Peyer's patch (tissue), 4 donors: ENCODE measurements at regions not wholly inside any gene's neighbourhood (a gene's known extent, or its start where the extent isn't known, plus 50 kb on each side); places are given as distances from the start of the nearest gene placed in this dataset.

ENCODE experiments used
- DNase-seq, 3 donors: peaks; one replicate each; pipeline ENCODE4 v3.0.0-alpha.2; 2017 to 2019
- H3K27ac ChIP-seq, 4 donors: fragments of 200-600 bp; sonication (generic); one replicate each; pipeline ENCODE4 v1.5.1; 2016 to 2019
- H3K27me3 ChIP-seq, 2 donors: fragments of 200-600 bp; sonication (generic); one replicate each; pipeline ENCODE4 v1.5.1; 2019
- H3K36me3 ChIP-seq, 3 donors: fragments of 200-600 bp; sonication (generic); one replicate each; pipeline ENCODE4 v1.5.1; 2016 to 2019
- H3K4me1 ChIP-seq, 4 donors: fragments of 200-600 bp; sonication (generic); one replicate each; pipeline ENCODE4 v1.5.1; 2016 to 2019
- H3K4me3 ChIP-seq, 4 donors: fragments of 200-600 bp; sonication (generic); 1 replicate in 3 of 4; 2 replicates in 1 of 4; pipeline ENCODE4 v1.5.1; 2016 to 2019; ENCODE audit warnings: mild to moderate bottlenecking in 1 of 4
- H3K9me3 ChIP-seq, 4 donors: fragments of 200-600 bp; sonication (generic); one replicate each; pipeline ENCODE4 v1.5.1; 2016 to 2019; ENCODE audit warnings: mild to moderate bottlenecking in 1 of 4
- POLR2A ChIP-seq, 2 donors: fragments of 450-650 bp; IDR thresholded peaks; one replicate each; pipeline ENCODE4 v1.5.1; 2017; ENCODE audit warnings: antibody characterized with exemption in 2 of 2, mild to moderate bottlenecking in 2 of 2, moderate library complexity in 2 of 2
- TF ChIP-seq, protein P1 (sequence below), 6 experiments: fragments of 450-650 bp in 4 of 6; fragments of 200-600 bp in 2 of 6; sonication (generic) in 1 of 6; IDR thresholded peaks; one replicate each; pipeline ENCODE4 v1.5.1; 2017 to 2019; ENCODE audit warnings: antibody characterized with exemption in 6 of 6, mild to moderate bottlenecking in 3 of 6, moderate library complexity in 1 of 6

DNA sequence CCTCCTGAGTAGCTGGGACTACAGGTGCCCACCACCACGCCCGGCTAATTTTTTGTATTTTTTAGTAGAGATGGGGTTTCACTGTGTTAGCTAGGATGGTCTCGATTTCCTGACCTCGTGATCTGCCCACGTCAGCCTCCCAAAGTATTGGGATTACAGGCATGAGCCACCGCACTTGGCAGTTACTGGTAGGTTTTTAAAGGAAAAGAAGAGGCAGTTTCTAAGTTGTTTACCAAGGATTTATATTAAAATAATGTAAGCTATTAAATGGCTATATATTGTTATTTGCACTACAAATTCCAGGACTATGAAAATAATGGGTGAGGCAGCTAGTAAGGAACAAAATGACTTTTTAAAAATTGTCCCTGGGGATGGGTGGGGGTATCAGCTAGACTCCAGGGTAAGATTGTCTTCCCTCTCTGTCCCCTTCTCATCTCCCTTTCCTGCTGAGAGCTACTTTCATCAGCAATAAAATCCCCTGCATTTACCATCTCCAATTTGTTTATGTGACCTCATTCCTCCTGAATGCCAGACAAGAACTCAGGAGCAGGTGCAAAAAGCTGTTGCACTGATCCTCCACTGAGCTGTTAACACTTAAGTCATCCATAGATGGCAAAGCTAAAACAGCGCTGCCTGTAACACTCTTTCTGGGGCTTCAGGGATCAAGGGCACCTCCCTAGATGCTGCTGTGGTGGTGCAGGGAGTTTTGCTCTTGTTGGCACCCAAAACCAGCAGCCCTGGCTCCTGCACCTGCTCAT is 165.2 kb downstream of the ZPLD1 start:
- Histone ChIP-seq H3K27me3 (no peaks in the 10 kb centered on the region), H3K4me1 (no peaks in the 10 kb centered on the region), H3K27ac (no peak overlapping the region), H3K9me3 (no peaks in the 10 kb centered on the region), H3K4me3 (no peak overlapping the region), H3K36me3 (no peaks in the 10 kb centered on the region)
- no peak for TF ChIP-seq POLR2A (IDR thresholded peaks at IDR 0.05)
- DNase-seq: no peak

DNA sequence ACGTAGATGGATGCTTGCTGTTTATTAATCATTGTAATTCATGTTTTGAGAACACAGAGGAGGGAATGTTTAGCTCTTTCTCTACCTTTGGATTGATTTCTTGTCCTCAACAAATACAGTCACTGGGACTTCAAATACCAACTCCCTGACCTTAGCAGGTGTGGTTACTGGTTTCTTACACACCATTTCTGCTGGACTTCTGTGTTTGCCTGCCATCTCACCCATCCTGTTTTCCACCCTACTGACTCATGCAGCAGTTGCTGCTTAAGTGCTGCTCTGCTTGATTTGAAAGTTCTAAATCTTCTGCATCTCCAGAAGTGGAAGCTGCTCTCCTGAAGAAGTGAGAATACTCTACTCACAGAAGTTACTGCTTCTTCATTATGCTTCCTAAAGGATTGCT is 170.3 kb downstream of the ZPLD1 start:
- H3K36me3 ChIP-seq: no peaks in the 10 kb centered on the region

DNA sequence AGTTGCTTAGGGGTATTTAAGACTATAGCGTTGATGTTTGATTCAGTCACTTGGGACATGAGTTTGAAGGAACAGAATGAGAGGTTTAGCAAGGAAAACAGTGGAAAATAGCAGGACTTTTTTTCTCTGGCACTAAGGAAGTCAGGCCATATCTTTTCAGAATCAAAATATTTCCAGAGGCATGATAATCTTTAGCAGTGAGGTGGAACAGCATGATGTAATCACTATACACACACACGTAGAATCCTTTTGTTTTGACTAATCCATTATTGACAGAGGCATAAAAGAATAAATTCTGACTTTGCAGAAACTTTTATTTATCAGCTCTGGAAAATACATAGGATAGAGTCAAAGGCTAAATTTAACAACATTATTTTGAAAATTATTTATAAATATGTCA is 174.1 kb downstream of the ZPLD1 start:
- no peak overlapping the region for H3K4me3 ChIP-seq
- TF ChIP-seq, protein P1, sequence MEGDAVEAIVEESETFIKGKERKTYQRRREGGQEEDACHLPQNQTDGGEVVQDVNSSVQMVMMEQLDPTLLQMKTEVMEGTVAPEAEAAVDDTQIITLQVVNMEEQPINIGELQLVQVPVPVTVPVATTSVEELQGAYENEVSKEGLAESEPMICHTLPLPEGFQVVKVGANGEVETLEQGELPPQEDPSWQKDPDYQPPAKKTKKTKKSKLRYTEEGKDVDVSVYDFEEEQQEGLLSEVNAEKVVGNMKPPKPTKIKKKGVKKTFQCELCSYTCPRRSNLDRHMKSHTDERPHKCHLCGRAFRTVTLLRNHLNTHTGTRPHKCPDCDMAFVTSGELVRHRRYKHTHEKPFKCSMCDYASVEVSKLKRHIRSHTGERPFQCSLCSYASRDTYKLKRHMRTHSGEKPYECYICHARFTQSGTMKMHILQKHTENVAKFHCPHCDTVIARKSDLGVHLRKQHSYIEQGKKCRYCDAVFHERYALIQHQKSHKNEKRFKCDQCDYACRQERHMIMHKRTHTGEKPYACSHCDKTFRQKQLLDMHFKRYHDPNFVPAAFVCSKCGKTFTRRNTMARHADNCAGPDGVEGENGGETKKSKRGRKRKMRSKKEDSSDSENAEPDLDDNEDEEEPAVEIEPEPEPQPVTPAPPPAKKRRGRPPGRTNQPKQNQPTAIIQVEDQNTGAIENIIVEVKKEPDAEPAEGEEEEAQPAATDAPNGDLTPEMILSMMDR (IDR thresholded peaks at IDR 0.05): no peak
- no peak for TF ChIP-seq POLR2A (IDR thresholded peaks at IDR 0.05)
- no peaks in the 10 kb centered on the region for H3K9me3 ChIP-seq
- no peaks in the 10 kb centered on the region for H3K27me3 ChIP-seq
- H3K27ac ChIP-seq: no peak overlapping the region
- H3K36me3 ChIP-seq: no peaks in the 10 kb centered on the region
- no peak for DNase-seq
- no peaks in the 10 kb centered on the region for H3K4me1 ChIP-seq

More for the DNA sequence above, 170.3 kb downstream of the ZPLD1 start:
- no peaks in the 10 kb centered on the region for H3K27me3 ChIP-seq
- no peaks in the 10 kb centered on the region for H3K9me3 ChIP-seq
- TF ChIP-seq, protein P1 (IDR thresholded peaks at IDR 0.05): no peak
- no peak overlapping the region for H3K4me3 ChIP-seq
- no peaks in the 10 kb centered on the region for H3K4me1 ChIP-seq
- no peak for DNase-seq
- no peak overlapping the region for H3K27ac ChIP-seq

DNA sequence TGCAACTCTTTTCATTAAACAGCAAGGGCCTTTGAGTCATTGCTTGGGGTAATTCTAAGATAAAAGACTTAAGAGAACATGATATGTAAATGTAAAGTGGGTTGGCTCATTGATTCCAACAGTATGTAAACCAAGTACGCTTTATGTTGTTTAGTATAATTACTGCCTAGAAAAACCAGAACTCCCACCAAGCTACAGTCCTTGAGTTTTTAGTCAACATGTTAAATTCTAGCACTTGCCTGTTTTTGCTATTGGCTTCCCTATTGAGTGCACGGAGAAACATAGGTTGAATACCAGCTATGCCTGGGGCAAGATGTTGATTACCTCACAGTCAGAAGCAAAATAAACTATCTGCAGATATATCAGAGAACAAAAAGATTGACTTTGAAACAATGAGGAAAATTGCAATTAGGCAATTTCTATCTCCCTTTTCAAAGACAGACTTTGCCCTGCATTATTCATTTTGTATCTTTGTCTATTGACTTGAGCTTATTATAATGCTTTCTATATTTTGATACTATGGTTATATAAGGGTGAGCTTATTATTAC is 179.3 kb downstream of the ZPLD1 start:
- Histone ChIP-seq H3K4me3 (no peak overlapping the region), H3K4me1 (no peaks in the 10 kb centered on the region), H3K36me3 (no peaks in the 10 kb centered on the region), H3K27me3 (no peaks in the 10 kb centered on the region), H3K9me3 (no peaks in the 10 kb centered on the region), H3K27ac (no peak overlapping the region)
- no peak for TF ChIP-seq POLR2A (IDR thresholded peaks at IDR 0.05)
- TF ChIP-seq, protein P1 (IDR thresholded peaks at IDR 0.05): no peak
- no peak for DNase-seq

DNA sequence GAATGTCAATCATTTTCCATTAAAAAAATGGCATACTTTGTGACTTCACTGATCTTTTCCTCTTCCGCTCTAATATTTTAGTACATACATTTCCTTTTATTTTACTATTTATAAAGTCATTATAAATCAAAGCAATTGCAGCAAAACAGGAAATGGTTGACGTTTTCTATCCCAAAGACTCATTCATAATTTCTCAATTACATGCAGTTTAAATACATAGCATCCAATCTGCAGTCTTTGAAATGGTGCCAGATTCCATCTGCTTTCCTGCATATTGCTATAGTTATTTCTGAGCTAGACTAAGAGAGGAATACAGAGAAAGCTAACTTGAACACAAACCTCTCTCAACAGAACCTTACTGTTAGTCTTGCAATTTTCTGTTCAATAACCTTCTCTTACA is 179.8 kb downstream of the ZPLD1 start:
- Histone ChIP-seq H3K9me3 (no peaks in the 10 kb centered on the region), H3K4me3 (no peak overlapping the region), H3K27me3 (no peaks in the 10 kb centered on the region), H3K4me1 (no peaks in the 10 kb centered on the region), H3K27ac (no peak overlapping the region), H3K36me3 (no peaks in the 10 kb centered on the region)
- TF ChIP-seq, protein P1 (IDR thresholded peaks at IDR 0.05): no peak
- no peak for DNase-seq

DNA sequence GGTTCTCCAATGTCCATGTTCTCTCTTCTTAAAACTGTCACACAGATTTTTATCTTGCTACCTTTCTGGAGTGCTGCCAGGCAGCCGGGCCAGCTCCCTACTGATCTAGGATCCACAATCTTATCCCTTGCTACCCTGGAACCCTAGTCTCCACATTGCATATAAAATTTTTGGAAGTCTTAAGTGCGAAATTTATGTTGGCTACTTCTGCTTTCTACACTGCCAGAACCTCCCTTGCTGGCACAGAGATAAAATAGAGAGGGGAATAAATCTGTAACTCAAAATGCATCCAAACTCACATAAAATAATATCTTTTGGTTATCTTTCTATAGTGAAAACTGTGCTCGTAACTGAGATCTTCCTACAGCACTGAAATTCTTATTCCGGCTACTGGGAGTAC is 182.6 kb downstream of the ZPLD1 start:
- no peak for TF ChIP-seq POLR2A (IDR thresholded peaks at IDR 0.05)
- TF ChIP-seq, protein P1 (IDR thresholded peaks at IDR 0.05): no peak
- H3K9me3 ChIP-seq: no peaks in the 10 kb centered on the region
- no peaks in the 10 kb centered on the region for H3K36me3 ChIP-seq
- no peak overlapping the region for H3K4me3 ChIP-seq
- no peaks in the 10 kb centered on the region for H3K27me3 ChIP-seq
- DNase-seq: no peak
- H3K4me1 ChIP-seq: no peaks in the 10 kb centered on the region
- no peak overlapping the region for H3K27ac ChIP-seq
